Activated T-helper 1 cell treated with Interleukin-2 at 50 U/mL for 16 hours (primary cell): ENCODE measurements at regions not wholly inside any gene's neighbourhood (a gene's known extent, or its start where the extent isn't known, plus 50 kb on each side); places are given as distances from the start of the nearest gene placed in this dataset.

ENCODE experiments used
- DNase-seq: peaks from one replicate; pipeline ENCODE4 v3.0.0-alpha.2; 2020; ENCODE audit warnings: low read depth

DNA sequence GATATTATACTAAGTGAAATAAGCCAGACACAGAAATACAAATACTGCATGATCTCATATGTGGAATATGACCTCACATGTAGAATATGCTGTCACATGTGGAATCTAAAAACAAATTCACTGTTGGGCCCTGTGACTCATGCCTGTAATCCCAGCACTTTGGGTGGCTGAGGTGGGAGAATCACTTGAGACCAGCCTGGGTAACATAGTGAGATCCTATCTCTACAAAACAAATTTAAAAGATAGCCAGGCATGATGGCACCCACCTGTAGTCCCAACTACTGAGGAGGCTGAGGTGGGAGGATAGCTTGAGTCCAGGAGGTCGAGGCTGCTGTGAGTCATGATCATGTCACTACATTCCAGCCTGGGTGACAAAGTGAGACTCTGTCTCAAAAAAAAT is 160.3 kb downstream of the PTEN start:
- no peak for DNase-seq

- no peak for DNase-seq
These were observed 162.6 kb downstream of the PTEN start for GRCh38 chr10:88026031-88026430.

DNA sequence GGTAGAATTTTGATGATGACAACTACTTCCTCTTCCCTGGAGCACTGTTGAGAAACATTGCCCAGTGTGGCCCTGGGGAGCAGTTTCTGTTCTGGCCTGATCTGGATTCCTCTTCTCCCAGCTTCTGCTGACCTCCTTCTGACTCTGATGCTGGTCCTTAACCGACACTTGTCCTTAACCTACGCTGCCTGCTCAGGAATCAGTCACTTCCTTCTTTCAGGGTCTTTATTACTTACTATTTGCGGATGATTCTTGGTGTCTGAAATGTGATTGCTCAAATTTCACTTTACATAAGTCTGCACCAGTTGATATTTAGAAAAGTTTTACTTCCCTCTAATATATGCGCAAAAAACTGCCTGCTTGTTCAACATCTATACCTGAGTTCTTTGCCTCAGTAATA is 164.1 kb downstream of the PTEN start:
- no peak for DNase-seq

DNA sequence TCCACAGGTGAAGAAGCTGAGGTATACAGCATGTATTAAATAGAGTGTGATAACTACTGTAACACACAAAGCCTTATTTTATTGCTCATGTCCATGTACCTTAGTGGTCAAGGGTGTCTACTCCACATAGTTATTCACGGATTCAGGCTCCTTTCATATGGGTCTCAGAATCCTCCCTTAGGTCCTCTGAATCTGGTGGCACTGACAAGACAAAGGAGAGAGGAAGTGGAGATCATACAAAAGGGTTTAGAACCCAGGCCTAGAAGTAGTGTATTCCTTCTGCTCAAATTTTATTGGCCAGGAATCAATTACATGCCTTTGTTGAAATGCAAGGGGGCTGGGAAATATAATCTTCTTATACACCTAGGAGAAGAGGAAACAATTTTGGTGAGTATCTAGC is 164.6 kb downstream of the PTEN start:
- DNase-seq = no peak

DNA sequence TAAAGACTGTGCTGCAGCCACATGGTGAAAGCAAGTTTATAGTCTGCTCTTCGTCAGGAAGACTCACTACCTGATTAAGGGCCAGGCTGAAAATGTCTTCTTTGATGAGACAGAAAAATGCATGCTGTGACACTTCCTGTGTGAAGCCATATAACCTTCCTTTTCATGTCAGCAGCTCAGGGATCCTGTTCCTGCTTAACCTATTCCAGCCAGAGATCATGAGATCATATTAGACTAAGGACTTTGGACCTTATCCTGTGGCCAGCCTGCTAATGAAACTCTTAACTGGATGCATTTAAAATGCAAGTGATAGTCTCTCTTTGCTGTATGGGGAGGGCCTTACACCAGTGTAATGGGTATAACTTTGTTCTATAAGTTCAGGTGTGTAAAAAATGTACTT is 165.2 kb downstream of the PTEN start:
- DNase-seq = no peak

GRCh38 chr10:88032566-88032965 is 169.1 kb downstream of the PTEN start:
- no peak for DNase-seq

GRCh38 chr10:88033385-88033784 is 170.0 kb downstream of the PTEN start:
- DNase-seq = no peak

DNA sequence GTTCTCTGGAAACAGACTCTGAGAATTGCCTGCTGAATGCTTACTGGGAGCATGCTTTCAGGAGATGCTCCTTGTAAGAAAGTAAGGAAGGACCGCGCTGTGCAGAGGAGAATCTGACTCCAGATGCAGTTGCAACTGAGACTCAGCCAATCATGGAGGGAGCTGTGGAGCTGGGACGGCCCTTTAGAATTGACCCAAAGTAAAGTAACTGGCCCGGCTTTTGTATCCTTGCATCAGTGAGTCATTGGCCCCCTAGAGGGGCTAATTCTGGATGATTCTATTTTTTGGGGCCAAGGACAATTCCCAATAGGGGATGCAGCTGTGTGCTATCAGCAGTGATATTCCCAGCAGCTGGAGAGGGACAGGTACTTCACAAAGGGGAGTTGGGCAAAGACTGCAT is 170.4 kb downstream of the PTEN start:
- DNase-seq = no peak

- no peak for DNase-seq
These were observed 172.7 kb downstream of the PTEN start for GRCh38 chr10:88036126-88036525.

DNA sequence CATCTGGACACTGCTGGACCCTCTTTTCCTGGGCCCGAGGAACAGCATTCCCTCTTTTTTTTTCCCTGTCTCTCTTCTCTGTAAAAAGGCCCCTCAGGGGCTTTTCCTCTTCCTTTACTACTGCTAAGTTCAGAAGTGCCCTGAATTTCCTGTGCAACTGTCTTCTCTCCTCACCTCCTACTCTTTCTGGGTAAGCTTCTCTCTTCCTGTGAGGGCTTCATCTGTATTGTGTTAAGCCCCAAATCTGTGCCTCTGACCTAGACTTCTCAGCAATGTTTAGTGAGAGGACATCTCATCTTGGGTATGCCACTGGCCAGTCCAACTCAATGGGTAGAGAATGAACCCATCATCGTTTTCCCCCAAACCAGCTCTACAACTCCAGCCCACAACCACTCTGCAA is 174.2 kb downstream of the PTEN start:
- DNase-seq = no peak

DNA sequence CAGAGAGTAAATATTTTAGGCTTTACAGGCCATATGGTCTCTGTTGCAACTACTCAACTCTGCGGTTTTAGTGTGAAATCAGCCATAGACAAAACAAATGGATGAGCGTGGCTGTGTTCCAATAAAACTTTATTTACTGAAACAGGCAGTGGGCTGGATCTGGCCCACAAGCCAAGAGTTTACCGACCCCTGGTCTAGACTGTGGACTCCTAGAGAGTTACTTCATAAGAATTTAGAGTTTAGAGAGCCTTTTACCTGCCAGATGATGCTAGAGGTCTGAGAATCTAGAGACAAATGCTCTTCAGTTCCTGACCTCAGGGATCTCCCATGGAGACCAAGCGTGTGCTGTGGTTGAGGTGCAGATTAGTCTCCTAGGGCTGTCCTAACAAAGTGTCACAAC is 174.8 kb downstream of the PTEN start:
- DNase-seq = no peak

- DNase-seq = no peak
These were observed 176.2 kb downstream of the PTEN start for GRCh38 chr10:88039496-88040200.

DNA sequence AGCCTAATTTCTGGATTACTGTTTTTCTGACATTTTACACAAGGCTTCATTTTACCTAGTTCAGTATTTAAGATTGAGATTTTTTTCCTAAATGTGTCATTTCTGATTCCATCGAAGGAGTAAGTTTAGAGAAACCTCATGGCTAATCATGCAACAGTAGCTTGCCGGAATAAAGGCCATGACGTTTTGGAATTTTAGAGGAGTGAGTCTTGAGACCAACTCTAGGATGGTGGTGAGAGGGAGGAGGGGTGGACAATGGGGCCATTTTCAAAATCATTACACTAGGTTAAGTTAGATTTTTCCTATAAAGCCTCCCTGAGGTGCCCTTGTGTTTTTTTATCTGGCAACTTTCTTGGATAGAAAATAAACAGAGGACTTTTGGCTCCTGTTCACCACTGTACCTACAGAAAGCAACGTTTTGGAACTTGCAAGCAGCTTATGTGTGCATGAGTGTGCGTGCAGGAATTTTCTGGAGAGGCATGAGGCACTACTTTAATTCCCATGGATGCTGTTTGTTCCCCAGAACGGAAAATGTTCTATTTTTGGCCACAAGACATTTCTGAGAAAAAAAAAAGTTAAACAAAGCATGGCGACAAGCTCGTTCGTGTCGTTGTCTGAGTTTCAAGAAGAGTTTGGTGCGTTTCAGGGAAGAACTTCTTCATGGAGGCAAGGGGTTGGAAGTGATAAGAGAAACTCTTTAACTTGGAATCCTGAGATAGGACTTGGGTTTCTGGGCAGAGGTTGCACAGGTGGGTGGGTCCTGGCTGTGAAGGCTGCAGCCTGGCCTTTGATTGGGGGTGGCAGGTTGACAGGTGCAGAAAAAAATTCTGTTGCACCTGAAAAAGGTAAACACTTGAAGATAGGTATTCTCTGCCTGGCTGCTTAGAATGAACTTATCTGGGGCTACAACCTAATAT is 178.1 kb downstream of the PTEN start:
- DNase-seq = no peak

- DNase-seq = no peak
These were observed 179.0 kb downstream of the PTEN start for GRCh38 chr10:88042160-88043100.

- DNase-seq = no peak
These were observed 181.7 kb downstream of the PTEN start for GRCh38 chr10:88045096-88045495.

DNA sequence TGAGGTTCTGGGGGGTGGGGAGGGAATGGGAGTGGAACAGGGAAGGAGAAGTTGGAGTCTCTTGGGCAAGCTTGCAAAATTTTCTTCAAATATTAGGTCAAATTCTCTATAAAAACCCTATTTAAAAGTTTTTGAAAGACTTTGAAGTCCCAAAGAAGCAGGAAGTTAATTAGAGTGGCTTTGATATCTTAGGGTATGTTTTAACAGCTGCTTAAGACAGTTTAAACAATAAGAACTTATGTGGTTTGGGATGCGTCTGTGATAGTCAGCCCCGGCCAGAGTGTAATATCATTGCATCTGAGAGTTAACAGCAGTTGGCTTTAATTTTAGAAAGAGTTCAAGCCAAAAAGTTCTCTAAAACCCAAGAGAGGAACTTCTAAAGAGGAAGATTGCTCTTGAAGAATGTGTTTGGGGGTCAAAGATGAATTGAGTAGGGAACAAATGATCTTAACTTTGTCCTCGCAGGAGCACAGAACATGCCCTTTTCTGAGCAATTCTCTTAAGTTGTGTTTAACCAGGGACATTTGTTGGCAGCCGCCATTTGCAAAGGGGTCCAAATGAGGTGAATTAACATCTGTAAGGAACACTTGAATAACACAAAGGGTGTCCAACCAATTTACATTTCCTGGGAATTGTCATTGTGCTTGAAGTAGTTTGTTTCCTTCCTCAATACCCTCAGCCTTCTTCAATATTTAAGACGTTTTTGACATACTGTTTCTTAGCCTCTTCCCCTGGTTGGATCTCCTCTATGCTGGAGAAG is 182.4 kb downstream of the PTEN start:
- no peak for DNase-seq

- no peak for DNase-seq
These were observed 184.2 kb downstream of the PTEN start for GRCh38 chr10:88047579-88047978.

DNA sequence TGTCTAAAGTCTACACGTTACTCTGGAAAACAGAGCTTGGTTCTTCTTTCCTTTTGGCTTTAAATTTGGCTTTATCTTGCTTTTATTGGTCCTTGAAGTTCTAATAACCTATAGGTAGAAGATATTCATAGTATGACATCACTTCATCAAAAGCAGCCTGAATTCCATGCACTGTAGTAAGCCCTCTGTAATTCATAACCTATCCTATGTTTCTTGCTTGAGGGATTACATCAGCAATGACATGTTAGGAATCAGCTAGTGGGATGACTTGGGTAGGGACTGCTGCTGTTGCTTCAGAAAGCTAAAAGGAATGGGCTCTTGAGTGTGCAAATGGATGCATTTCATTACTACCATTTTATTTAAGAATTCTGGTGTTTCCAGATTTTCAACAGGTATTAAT is 184.9 kb downstream of the PTEN start:
- DNase-seq = no peak

GRCh38 chr10:88049204-88049603 is 185.8 kb downstream of the PTEN start:
- DNase-seq = no peak

DNA sequence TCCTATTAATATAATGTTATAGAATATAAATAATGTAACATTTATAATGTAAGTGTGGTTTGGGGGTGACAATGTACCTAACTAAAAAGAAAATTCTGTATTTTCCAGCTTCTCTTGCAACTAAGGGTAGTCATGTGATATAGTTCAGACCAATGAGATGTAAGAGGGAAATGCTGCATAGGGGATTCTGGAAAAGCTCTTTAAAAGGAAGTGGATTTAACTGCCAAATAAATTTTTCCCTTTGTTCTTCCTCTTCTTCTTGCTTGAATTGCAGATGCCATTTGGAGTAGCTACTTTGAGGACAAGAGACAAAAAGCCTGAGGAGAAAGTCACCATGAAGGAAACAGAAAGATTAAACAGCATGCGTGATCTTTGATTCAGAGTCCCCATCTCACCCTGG is 194.3 kb downstream of the PTEN start:
- DNase-seq = no peak

DNA sequence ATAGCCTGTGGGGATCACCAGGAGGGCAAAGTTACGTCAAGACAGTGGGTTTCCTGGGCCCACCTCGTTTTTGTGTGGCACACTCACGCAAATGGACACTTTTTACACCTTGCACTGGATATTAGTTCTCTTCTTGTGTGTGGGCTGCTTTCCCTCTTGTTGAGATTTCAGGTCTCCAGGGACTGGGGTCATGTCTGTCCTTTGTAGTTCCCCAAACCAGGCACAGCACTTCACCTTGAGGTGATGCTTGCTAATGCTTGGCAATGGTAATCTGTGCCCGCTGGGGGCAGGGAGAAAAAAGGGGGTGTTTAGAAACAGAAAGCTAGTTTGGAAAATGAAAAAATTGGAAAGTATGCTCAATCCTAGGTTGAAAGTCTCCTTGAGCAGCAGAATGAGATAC is 195.3 kb downstream of the PTEN start:
- no peak for DNase-seq

DNA sequence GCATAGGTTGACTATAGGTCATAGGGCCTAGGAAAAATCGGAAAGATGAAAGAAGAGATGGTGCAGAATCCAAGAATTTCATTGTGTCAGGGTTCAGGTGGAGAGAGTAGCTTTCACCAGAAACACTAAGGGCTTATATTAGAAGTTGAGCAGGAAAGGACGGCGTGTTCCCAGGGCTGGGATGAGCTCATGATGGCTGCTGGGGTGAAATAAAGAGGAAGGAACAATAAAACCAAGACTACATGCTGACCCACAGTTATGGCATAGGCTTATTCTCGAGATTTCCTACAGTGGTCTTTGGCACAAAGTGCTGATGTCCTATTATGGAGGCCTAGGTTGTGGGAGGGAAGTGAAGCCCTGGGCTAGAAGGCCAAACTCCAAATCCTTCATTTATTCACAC is 195.8 kb downstream of the PTEN start:
- no peak for DNase-seq
